IgD-negative memory B cell (primary cell): ENCODE measurements at regions not wholly inside any gene's neighbourhood (a gene's known extent, or its start where the extent isn't known, plus 50 kb on each side); places are given as distances from the start of the nearest gene placed in this dataset.

ENCODE experiments used
- H3K27ac Mint-ChIP-seq, 3 donors: one replicate each; pipeline ENCODE4 v1.8.0; 2020 to 2022; ENCODE audit warnings: mild to moderate bottlenecking in 3 of 3, mixed read lengths in 3 of 3, moderate library complexity in 1 of 3
- H3K27me3 Mint-ChIP-seq: one replicate; pipeline ENCODE4 v1.8.0; 2021; ENCODE audit warnings: mixed read lengths
- H3K36me3 Mint-ChIP-seq: one replicate; pipeline ENCODE4 v1.8.0; 2020; ENCODE audit warnings: mild to moderate bottlenecking, mixed read lengths
- H3K4me1 Mint-ChIP-seq, 3 donors: one replicate each; pipeline ENCODE4 v1.8.0; 2020 to 2022; ENCODE audit warnings: mixed read lengths in 3 of 3, mild to moderate bottlenecking in 1 of 3
- H3K4me3 Mint-ChIP-seq, 4 donors: one replicate each; pipeline ENCODE4 v1.8.0; 2020 to 2022; ENCODE audit warnings: mild to moderate bottlenecking in 4 of 4, mixed read lengths in 4 of 4, moderate library complexity in 3 of 4
- H3K9me3 Mint-ChIP-seq, 3 donors: one replicate each; pipeline ENCODE4 v1.8.0; 2020 to 2021; ENCODE audit warnings: mixed read lengths in 3 of 3, mild to moderate bottlenecking in 1 of 3

DNA sequence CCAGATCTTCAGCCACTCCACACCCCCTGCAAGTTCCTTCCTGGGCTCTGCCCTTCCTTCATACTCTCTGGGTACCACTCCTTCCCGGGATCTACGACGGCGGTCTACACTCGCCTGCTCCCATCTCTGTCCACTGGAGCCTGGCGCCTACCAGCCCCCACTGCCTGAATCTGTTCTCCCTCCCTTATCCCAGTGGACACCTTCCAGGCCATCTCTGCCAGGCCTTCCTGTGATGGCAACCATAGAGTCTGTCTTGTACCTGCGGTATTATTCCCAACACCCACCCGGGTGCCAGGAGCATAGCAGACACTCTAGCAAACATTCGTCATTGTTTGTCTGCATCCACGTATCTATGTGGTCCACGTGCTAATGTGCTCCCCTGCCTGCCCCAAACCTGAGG, 140.9 kb downstream of the ZFP36L2 start:
- Mint-ChIP-seq H3K9me3 (peaks cover 0 to 4% (median 4%) of the 10 kb centered on the region in 3 donors), H3K36me3 (peaks cover 3% of the 10 kb centered on the region), H3K4me1 (peaks cover 0 to 1% (median 0%) of the 10 kb centered on the region in 3 donors), H3K4me3 (no peak overlapping the region), H3K27ac (peak overlapping the region in 1 of 3 donors; percentile 31), H3K27me3 (peaks cover 2% of the 10 kb centered on the region)

DNA sequence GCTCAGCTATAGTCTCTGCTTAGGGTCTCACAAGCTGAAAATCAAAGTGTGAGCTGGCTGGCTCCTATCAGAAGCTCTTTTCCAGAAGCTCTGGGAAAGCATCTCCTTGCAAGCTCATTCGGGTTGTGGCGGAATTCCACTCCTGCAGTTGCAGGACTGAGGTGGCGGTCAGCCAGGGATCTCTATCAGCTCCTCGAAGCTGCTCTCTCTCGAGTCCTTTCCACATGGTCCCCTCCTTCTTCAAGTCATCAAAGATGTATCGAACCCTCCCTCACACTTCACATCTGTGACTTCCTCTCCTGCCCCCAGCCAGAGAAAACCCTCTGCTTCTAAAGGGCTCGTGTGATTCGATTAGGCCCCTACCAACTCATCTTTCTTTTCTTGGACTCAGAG, 141.7 kb downstream of the ZFP36L2 start:
- Mint-ChIP-seq H3K27me3 (peaks cover 2% of the 10 kb centered on the region), H3K4me3 (no peak overlapping the region), H3K36me3 (peaks cover 3% of the 10 kb centered on the region), H3K4me1 (peaks cover 0 to 1% (median 0%) of the 10 kb centered on the region in 3 donors), H3K27ac (no peak overlapping the region), H3K9me3 (peaks cover 0 to 2% (median 0%) of the 10 kb centered on the region in 3 donors)

DNA sequence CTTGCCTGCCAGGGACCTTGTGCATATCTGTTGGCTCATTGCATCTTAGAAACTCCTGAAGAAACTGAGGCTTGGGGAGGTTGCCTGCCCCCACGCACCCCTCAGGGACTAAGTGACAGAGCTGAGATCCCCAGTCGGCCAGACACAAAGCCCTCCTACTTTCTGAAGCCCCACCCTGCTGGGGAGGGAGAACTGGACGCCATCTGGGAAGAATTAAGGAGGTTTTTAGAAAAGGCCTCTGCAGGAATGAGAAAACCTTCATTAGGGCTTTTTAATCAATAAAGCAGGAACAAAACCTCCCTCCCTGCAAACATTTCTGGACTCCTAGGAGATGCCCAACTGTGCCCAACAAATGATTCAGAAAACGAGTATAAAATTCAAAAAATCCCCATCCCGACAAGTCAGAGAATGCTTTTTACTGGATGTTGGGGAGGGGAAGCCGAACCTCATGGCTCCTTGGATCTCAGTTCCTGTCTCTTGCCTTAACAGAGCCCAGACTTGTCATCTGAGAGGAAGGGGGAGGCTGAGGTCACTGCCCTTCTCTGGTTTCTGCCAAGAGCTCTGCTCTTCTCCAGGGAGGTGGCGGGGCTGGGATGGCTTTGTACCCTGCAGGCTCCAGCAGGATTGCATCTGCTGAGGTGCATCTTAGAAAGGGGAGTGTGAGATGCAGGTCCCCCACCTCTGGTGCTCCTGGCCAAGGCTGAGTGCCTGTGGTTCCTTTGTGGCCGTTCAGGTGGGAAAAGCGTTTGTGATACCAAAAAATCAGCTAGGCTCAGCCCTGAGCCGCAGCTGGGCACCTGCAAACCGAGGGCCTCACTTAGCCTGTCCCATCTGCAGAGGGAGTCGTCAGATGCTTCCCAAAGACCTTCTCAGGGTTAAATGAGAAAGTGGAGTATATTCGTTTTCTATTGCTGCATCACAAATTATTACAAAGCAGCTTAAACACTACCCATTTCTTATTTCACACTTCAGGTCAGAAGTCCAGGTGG, 142.4 kb downstream of the ZFP36L2 start:
- Mint-ChIP-seq H3K4me1 (peaks cover 0 to 1% (median under 1%) of the 10 kb centered on the region in 3 donors), H3K36me3 (peaks cover 3% of the 10 kb centered on the region), H3K27me3 (peaks cover 1% of the 10 kb centered on the region), H3K4me3 (no peak overlapping the region), H3K9me3 (peaks cover 0 to 2% (median 0%) of the 10 kb centered on the region in 3 donors), H3K27ac (no peak overlapping the region)

DNA sequence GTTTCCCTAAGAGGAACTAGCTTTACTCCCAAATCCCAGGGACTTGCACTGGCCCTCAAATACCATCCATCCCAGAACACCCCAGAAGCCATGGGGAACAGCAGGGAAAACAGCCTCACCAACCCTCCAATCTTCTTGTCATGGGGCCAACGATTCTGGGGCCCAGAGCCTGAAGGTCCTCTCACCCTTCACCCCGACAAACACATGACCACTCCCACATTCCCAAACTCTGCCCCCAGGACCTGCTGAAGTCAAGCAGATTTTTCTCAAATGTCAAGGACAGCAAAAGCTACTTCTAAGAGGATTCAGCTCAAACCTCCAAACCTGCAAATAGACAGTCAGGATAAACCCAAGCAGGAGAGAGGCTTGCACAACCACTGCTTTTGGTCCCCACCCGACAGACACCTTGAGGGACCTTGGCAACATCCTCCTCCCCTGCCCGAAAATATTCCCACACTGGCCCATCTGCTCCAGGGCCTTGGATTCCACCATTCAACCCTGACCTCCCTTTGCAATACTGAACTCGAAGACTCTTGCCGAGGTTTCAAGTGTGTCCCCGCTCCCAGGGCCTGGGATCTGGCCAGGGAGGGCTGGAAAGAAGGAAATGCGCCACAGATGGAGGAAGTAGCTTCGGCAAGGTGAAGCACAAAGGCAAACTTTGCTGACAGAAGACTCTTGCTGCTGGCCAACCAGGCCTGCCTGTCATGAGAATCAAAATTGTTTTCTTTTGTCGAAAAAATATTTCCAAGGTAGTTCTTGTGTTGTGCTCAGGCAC, 143.3 kb downstream of the ZFP36L2 start:
- Mint-ChIP-seq H3K4me3 (no peak overlapping the region), H3K27ac (peak overlapping the region in 1 of 3 donors; percentile 42), H3K9me3 (peaks cover 0 to 2% (median 0%) of the 10 kb centered on the region in 3 donors), H3K27me3 (no peaks in the 10 kb centered on the region), H3K36me3 (peaks cover 3% of the 10 kb centered on the region), H3K4me1 (peaks cover 0 to 2% (median 1%) of the 10 kb centered on the region in 3 donors)

DNA sequence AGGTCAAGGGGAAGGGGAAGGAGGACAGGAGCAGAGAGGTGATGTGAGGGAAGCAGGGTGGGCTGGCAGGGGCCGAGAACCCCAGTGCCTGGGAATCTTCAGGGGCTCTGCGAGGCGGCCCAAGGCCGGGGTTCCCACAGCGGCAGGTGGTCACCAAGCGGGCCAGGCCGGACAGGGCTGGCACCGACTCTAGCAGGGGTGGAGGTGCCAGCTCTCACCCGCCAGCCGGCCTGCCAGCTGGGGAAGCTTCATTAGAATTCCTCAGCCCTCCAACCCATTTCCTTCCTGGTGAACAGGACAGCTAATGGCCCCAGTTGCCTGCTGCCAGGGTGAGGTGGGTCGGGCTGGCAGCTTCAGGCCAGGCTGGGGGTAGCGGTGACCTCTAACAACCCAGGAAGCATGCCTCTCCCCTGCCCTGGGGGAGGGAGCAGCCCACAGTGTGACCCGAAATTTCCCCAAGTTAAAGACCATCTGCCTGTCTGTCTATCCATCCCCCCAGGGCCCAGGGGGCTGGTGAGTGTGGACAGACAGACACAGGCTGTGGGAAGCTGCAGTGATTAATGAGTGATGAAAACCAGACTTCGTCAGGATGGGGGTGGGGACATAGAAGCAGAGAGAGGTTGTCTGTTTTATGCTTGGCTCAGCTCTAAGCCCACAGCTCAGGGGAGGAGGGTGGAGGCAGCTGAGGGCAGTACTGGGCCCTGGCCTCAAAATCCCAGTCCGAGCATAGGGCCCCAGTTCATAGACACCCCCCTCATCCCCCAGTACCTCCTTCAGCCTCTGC, 144.1 kb downstream of the ZFP36L2 start:
- peaks cover 1% of the 10 kb centered on the region for H3K36me3 Mint-ChIP-seq
- H3K9me3 Mint-ChIP-seq: peaks cover 0 to 2% (median 0%) of the 10 kb centered on the region in 3 donors
- no peaks in the 10 kb centered on the region for H3K27me3 Mint-ChIP-seq
- H3K4me1 Mint-ChIP-seq: peaks cover 0 to 2% (median 1%) of the 10 kb centered on the region in 3 donors
- H3K27ac Mint-ChIP-seq: peak overlapping the region in 1 of 3 donors; percentile 17
- no peak overlapping the region for H3K4me3 Mint-ChIP-seq

DNA sequence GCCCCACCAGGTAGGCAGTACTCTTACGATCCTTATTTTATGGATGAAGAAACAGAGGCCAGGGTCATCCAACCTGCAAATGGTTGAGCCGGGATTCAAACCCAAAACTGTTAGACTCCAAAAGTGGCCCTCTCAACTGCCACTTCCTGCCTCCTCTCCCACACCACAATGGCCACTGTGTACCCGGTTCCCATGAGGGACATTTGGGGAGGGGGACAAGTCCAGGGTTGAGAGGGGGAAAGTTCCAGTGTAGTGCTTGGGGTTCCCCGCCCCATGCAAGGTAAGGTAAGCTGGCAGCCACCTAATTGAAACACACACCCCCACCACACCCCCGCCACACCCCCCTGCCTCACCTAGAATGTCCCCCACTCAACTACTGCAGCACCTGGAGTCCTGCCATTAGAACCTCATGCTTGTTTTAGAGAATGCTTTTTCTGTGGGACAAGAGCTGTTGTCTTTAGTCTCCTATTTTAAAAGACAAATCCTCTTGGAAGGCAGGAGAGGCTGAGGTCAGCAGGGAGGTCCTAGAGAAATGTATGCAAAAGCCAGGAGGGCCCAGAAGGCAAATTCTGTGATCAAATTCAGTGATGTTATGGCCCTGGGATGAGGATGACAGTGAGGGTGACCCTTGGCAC, 145.2 kb downstream of the ZFP36L2 start:
- H3K4me3 Mint-ChIP-seq: no peak overlapping the region
- H3K9me3 Mint-ChIP-seq: peaks cover 0 to 2% (median 0%) of the 10 kb centered on the region in 3 donors
- H3K27me3 Mint-ChIP-seq: no peaks in the 10 kb centered on the region
- no peaks in the 10 kb centered on the region for H3K36me3 Mint-ChIP-seq
- H3K27ac Mint-ChIP-seq: peak overlapping the region in 1 of 3 donors; percentile 17
- H3K4me1 Mint-ChIP-seq: peaks cover 0 to 3% (median 1%) of the 10 kb centered on the region in 3 donors

DNA sequence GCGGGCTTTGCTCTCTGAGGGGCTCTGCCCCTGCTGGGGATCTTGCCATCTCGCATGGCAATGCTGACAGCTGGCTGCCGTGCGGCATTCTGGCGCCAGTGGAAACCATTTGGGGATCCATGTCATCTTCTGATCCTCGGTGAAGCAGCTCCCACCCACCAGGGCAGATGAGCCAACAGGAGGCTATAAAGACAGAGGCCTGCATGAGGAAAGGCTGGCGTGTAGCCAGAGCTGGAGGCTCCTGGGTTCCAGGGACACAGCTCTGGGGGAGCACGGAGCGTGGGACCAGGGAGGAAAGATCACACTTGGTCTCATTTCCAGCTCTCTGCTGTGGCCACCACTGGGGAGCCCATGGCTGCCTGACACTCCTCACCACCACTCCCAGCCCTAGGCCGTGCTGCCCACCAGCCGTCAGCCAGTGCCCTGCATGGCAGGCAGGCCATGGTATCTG, 145.8 kb downstream of the ZFP36L2 start:
- Mint-ChIP-seq H3K27ac (peak overlapping the region in 1 of 3 donors; percentile 59), H3K36me3 (no peaks in the 10 kb centered on the region), H3K27me3 (no peaks in the 10 kb centered on the region), H3K4me1 (peaks cover 0 to 3% (median 1%) of the 10 kb centered on the region in 3 donors), H3K9me3 (peaks cover 0 to 2% (median 0%) of the 10 kb centered on the region in 3 donors), H3K4me3 (no peak overlapping the region)

DNA sequence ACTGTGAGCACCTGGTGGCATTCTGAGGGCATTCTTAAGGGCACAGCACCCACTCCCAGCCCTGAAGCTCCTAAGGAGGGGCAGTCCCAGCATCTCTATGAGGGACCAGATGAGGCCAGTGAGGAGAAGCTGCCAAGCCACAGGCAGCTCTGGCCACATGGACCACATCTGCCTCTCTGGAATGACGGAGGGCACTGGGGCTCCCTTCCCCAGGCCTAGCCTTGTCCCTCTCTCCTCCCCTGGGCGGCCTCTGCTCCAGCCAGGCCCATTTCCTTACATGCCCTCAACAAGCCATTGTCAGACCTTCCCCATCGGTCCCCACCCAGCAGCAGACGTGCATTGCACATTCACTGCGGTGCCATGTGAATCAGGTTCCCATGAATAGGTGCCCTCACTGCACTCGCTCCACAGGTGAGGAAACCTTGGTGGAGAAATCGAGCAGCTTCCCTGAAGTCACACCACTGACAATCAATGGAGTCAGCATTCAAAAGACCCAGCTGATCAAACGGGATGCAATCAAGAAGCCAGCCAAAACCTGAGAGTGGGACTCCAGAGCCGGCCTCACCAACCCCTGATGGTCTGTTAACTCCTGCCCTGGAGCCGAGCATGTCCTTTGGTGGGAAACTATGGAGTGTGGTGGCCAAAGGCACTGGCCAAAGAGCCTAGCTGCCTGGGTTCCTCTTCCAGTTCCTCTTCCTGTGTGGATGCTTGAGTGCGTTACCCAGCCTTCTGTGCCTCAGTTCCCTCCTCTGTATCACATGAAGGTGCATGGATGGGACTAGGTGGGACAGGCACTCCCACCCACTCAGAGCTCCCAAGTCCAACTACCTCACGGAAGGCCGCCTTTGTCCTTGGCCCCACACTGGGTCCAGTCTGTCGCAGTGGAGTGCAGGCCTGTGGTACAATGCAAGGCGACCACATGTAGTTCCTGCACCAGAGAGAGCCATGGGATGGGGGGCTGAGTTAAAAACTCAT, 147.3 kb downstream of the ZFP36L2 start:
- Mint-ChIP-seq H3K4me3 (no peak overlapping the region), H3K4me1 (peaks cover 0 to 3% (median under 1%) of the 10 kb centered on the region in 3 donors), H3K36me3 (no peaks in the 10 kb centered on the region), H3K9me3 (peaks cover 0 to 2% (median 0%) of the 10 kb centered on the region in 3 donors), H3K27me3 (no peaks in the 10 kb centered on the region), H3K27ac (no peak overlapping the region)

DNA sequence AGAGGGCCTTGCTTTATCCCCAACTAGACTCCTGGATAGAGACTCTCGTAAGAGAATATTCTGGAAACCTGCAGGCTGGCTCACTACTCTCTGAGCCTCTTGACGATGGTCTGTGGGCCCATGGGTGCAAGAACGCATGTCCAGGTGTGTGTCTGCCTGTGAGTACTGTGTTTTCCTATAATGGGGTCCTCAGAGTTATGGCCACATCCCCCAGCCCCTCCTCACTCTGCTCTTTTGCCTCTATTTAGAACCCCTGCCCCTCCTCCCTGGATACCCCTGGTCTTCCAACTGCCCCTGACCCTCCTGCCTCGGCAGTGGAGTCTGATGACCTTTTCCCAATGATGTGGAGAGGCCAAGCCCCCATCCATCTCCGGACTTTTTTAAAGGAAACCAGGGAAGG, 148.1 kb downstream of the ZFP36L2 start:
- Mint-ChIP-seq H3K4me3 (no peak overlapping the region), H3K4me1 (peaks cover 0 to 3% (median 0%) of the 10 kb centered on the region in 3 donors), H3K27me3 (no peaks in the 10 kb centered on the region), H3K9me3 (peaks cover 0 to 2% (median 0%) of the 10 kb centered on the region in 3 donors), H3K27ac (no peak overlapping the region), H3K36me3 (no peaks in the 10 kb centered on the region)

DNA sequence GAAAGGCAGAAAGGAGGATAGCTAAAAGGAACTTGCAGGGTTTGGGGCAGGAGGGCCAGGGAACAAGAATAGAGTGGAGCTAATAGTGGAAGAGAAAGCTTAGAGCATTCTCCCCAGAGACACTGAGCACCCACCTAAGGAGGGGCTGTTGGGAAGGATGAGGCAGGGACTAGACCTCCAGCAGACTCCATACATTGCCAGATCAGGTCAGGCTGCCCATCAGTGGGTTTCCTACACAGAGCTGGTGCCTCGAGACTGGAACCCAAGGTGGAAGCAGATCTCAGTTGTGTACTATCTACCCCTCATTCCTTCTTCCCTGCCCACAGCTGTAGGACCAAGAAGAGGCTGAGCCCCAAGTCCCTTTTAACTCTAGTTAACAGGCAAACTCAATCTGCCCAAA, 148.5 kb downstream of the ZFP36L2 start:
- H3K4me3 Mint-ChIP-seq: no peak overlapping the region
- peaks cover 0 to 3% (median 0%) of the 10 kb centered on the region in 3 donors for H3K4me1 Mint-ChIP-seq

DNA sequence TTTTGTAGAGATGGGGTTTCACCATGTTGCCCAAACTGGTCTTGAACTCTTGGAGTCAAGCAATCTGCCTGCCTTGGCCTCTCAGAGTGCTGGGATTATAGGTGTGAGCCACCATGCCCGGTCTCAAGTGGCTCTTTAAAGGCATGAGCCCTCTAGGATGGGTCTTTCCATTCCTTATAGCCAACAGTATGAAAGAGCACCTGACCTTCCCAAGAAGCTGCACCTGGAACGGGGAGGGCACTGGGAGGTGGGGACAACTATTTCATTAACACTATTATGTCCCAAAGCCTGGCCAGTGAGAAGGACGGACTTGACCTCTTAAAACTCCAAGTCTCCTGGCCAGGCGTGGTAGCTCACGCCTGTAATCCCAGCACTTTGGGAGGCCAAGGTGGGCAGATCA, 149.7 kb downstream of the ZFP36L2 start:
- Mint-ChIP-seq H3K9me3 (no peaks in the 10 kb centered on the region), H3K27me3 (no peaks in the 10 kb centered on the region), H3K4me3 (no peak overlapping the region), H3K36me3 (no peaks in the 10 kb centered on the region), H3K4me1 (peaks cover 0 to 3% (median 0%) of the 10 kb centered on the region in 3 donors), H3K27ac (no peak overlapping the region)

More for the DNA sequence above, 148.5 kb downstream of the ZFP36L2 start:
- Mint-ChIP-seq H3K27ac (no peak overlapping the region), H3K27me3 (no peaks in the 10 kb centered on the region), H3K9me3 (peaks cover 0 to 2% (median 0%) of the 10 kb centered on the region in 3 donors), H3K36me3 (no peaks in the 10 kb centered on the region)

DNA sequence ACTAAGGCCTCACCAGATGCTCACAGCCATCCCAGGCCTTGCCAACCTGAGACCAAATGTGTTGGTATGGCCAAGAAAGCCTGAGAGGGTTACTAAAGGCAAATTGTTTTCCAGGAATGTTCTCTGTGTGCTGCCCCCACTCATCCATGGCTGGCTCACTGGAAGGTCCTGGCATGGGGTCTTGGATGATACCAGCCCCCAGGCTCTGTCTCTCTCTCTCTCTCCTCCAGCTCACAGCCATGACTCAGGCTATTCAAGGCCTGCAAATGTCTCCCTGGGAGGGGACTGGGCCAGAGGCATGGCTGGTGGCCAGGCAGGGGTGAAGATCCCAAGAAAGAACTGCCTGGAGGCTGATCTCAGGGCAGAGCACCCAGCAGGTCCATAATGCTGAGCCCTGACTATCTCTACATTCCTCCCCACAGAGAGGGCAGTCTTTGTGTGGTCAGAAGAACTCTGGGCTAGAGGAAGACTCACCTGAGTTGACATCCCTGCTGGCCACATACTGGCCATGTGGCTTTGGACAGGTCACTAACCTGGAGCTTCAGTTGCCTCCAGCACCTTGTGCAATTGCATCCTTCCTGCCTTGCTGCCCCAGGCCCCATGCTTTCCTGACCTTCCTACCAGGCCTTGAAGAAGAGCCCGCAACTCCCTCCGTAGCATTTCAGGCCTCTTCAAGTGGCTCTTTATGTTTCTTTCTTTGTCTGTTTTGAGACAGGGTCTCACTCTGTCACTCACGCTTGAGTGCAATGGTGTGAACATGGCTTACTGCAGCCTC, 150.4 kb downstream of the ZFP36L2 start:
- Mint-ChIP-seq H3K9me3 (no peaks in the 10 kb centered on the region), H3K4me3 (no peak overlapping the region), H3K27ac (no peak overlapping the region), H3K36me3 (no peaks in the 10 kb centered on the region), H3K27me3 (no peaks in the 10 kb centered on the region), H3K4me1 (peaks cover 0 to 3% (median 0%) of the 10 kb centered on the region in 3 donors)
